HFF-Myc (cell line): ENCODE measurements at regions not wholly inside any gene's neighbourhood (a gene's known extent, or its start where the extent isn't known, plus 50 kb on each side); places are given as distances from the start of the nearest gene placed in this dataset.

Experiments
- DNase-seq: peaks from one replicate; pipeline ENCODE4 v3.0.0-alpha.2; 2011; ENCODE audit warnings: low read depth; ENCODE audit errors: extremely low read depth
- H3K4me3 ChIP-seq: replicated peaks from 2 replicates; pipeline ENCODE4 v1.5.1; 2011; ENCODE audit warnings: low read depth, mild to moderate bottlenecking, control low read depth, low read length
- CTCF ChIP-seq: IDR thresholded peaks from 2 replicates; pipeline ENCODE4 v1.5.1; 2012; ENCODE audit warnings: mild to moderate bottlenecking, low read depth, low read length, control low read depth; ENCODE audit errors: missing control alignments

GRCh38 chr9:82722561-82722960 lies 340.4 kb downstream of the RASEF start:
- no peak for TF ChIP-seq CTCF
- no peak for DNase-seq
- no peak overlapping the region for H3K4me3 ChIP-seq

GRCh38 chr9:82726424-82727276 lies 336.3 kb downstream of the RASEF start:
- H3K4me3 ChIP-seq: no peak overlapping the region
- TF ChIP-seq CTCF: no peak
- DNase-seq: no peak

GRCh38 chr9:82729141-82729540 lies 333.8 kb downstream of the RASEF start:
- no peak for TF ChIP-seq CTCF
- DNase-seq: no peak
- no peak overlapping the region for H3K4me3 ChIP-seq

GRCh38 chr9:82729991-82730589 lies 332.9 kb downstream of the RASEF start:
- H3K4me3 ChIP-seq: no peak overlapping the region
- no peak for TF ChIP-seq CTCF
- DNase-seq: no peak

GRCh38 chr9:82732928-82733327 lies 330.0 kb downstream of the RASEF start:
- TF ChIP-seq CTCF: no peak
- DNase-seq: no peak
- H3K4me3 ChIP-seq: no peak overlapping the region

- TF ChIP-seq CTCF: no peak
- no peak overlapping the region for H3K4me3 ChIP-seq
- no peak for DNase-seq
Observed at GRCh38 chr9:82736126-82736525, 326.8 kb downstream of the RASEF start.
